GM12873 (cell line): ENCODE measurements at regions not wholly inside any gene's neighbourhood (a gene's known extent, or its start where the extent isn't known, plus 50 kb on each side); places are given as distances from the start of the nearest gene placed in this dataset.

Source experiments
- TF ChIP-seq, protein P1 (sequence below): IDR thresholded peaks from 2 replicates; pipeline ENCODE4 v1.5.1; 2012; ENCODE audit warnings: low read depth, mild to moderate bottlenecking, moderate library complexity, low read length, control low read depth; ENCODE audit not compliant: insufficient read depth; ENCODE audit errors: missing control alignments

- TF ChIP-seq, protein P1, sequence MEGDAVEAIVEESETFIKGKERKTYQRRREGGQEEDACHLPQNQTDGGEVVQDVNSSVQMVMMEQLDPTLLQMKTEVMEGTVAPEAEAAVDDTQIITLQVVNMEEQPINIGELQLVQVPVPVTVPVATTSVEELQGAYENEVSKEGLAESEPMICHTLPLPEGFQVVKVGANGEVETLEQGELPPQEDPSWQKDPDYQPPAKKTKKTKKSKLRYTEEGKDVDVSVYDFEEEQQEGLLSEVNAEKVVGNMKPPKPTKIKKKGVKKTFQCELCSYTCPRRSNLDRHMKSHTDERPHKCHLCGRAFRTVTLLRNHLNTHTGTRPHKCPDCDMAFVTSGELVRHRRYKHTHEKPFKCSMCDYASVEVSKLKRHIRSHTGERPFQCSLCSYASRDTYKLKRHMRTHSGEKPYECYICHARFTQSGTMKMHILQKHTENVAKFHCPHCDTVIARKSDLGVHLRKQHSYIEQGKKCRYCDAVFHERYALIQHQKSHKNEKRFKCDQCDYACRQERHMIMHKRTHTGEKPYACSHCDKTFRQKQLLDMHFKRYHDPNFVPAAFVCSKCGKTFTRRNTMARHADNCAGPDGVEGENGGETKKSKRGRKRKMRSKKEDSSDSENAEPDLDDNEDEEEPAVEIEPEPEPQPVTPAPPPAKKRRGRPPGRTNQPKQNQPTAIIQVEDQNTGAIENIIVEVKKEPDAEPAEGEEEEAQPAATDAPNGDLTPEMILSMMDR = no peak
Observed at GRCh38 chr1:4024811-4025210, 124.7 kb upstream of the C1orf174 start.

GRCh38 chr1:4025752-4026151 is 125.7 kb upstream of the C1orf174 start:
- TF ChIP-seq, protein P1 = no peak

- TF ChIP-seq, protein P1 = no peak
Observed at GRCh38 chr1:4027008-4027407, 126.9 kb upstream of the C1orf174 start.

DNA sequence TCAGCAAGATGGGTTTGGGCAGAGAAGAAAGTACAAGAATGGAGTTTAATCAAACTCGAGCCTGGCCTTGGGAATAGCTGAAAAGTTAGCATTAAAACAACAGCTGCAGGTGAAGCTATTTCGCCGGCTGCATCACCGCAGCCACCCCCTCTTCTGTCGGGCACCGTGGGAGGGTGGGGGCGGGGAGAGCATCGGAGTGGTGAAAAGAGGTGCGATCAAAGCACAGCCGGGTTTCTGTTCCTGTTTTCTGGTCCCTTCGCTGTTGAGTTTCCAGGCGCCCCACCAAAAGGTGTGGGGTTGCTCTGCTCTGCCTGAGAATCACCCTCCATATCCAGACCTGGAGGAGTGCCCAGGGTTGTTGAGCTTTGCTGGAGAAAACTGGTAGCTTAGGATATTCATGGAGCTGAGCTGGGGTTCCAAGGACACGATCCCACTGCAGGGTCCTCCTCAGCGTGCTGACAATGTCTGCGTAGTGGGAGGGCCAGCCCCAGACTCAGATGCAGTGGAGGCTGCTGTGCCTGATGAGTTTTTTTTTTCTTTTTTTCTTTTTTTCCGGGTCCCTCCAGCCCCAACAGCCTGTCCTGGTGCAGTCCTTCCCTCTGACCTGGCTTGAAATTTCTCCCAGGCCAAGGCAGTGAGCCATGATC is 127.5 kb upstream of the C1orf174 start:
- TF ChIP-seq, protein P1 = no peak

DNA sequence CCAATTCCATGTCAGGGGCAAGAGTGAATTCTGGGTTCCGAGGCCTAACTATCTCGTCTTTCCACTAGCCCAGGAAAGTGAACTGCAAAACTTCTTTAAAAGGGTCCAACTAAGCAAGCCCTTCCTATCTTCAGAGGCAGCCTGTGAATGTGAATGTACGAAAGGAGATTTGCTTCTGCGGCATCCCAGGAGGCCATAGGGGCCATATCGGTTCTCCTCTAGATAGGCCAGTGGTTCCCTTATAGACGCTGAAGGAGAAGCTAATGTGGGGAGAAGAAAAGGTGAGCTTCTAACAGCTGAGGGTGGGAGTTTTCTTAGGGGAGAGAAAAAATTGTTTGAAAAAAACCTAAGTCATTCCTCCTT is 128.0 kb upstream of the C1orf174 start:
- TF ChIP-seq, protein P1 = no peak

GRCh38 chr1:4029376-4029775 is 129.3 kb upstream of the C1orf174 start:
- TF ChIP-seq, protein P1 = no peak

DNA sequence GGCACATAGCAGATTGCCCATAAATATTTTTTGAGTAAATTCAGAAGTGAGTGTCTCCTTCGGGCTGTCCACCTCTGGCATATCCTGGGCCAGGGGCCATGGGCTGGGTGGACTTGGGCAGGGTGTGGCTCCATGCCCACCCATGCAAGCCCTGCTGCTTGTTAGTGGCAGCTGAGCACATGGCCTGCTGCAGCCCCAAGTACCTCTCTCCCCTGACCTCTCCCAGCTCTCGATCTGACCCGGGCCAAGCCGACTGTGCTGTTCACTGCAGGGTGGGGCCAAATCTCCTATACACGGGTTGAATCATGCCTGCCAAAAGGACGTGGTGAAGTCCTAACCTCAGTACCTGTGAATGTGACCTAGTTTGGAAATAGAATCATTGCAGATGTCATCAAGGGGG is 132.5 kb upstream of the C1orf174 start:
- TF ChIP-seq, protein P1 = no peak
